NCI-H2171 treated with DMSO at 0.1 percent for 48 hours (cell line): ENCODE measurements at regions not wholly inside any gene's neighbourhood (a gene's known extent, or its start where the extent isn't known, plus 50 kb on each side); places are given as distances from the start of the nearest gene placed in this dataset.

Experiments
- DNase-seq: peaks from one replicate; lab custom pipeline; 2025; lab: John Stamatoyannopoulos, UW

DNA sequence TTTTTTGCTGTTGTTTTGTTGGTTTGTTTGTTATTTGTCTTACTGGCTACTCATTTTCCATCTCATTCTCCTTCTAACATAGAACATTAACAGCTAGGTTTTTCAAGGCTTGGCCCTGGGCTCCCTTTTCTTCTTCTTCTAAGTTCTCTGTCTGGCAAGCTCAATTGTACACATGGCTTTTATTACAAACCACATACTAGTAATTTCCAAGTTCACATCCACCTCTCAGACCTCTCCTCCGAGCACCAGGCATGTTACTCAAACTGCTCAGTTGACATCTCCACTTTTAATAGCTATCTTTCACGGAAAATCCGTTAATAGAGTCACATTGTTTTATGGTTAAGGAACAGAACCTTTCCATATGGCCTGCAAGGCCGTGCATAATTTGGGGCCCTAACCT lies 736.9 kb upstream of the ADAMTS5 start:
- no peak for DNase-seq

GRCh38 chr21:27700974-27701614 lies 734.2 kb upstream of the ADAMTS5 start:
- DNase-seq: peak; percentile 64

DNA sequence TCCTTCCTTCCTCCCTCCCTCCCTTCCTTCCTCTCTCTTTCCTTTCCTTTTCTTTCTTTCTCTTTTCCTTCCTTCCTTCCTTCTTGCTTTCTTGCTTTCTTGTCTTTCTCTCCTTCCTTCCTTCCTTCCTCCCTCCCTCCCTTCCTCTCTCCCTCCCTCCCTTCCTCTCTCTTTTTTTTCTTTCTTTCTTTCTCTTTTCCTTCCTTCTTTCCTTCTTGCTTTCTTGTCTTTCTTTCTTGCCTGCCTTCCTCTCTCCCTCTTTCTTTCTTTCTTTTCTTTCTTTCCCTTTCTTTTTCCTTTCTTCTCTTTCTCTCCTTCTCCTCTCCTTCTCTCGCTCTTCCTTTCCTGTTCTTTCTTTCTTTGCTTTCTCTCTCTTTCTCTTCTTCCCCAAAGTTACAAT lies 728.4 kb upstream of the ADAMTS5 start:
- DNase-seq: no peak

DNA sequence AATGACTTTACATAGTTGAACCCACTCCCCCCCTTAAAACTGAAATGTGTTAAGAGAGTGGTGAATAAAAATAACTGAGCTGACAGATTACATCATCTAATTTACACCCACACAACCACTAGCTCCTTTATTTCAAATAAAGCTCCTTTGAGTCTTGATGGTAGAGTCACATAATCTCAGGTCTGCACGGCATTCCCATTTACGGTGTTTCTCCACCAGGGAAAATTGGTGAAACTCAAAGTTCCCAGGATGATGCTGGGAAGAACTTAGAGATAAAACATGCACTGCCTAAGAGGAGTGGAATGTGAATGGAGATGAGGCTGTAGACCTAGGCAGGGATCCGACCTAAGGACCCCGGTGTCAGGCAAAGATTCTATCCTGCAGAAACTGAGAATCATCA lies 727.8 kb upstream of the ADAMTS5 start:
- no peak for DNase-seq

DNA sequence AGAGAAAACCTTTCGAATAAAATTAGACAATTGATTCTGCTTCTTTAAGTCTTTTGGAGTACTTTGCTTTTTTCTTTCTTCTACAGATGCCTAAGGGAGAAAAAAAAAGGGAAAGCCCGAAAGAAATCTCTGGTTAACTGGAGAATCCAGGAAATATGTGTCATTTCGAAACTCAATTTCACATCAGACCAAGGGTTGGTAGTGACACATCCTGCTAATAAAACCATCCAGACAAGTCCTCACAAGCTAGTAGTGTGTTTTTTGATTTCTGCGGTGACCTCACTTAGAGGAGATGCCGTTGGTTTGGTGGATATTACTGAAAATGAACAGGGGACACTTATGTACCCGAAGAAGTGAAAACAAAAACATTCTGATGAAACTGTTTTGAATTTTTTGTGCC lies 726.5 kb upstream of the ADAMTS5 start:
- no peak for DNase-seq

DNA sequence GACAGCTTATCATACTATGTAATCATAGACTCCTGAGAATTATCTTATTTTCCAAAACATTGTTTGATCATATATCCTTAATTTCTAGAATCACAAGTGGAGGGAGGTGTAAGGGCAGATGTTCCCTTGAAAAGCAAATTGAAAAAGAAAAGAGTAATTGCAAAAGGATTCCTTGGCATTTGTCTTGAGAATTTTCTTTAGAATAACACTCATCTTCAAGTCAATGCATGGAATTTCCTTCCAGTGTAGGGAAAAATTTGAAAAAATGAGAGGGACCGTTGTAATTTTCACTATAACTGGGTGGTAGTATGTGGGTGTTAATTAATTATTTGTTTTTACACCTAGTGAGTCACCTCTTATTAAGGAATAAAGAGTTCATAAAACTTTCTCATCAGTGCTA lies 724.6 kb upstream of the ADAMTS5 start:
- no peak for DNase-seq

GRCh38 chr21:27691006-27691405 lies 724.1 kb upstream of the ADAMTS5 start:
- no peak for DNase-seq

DNA sequence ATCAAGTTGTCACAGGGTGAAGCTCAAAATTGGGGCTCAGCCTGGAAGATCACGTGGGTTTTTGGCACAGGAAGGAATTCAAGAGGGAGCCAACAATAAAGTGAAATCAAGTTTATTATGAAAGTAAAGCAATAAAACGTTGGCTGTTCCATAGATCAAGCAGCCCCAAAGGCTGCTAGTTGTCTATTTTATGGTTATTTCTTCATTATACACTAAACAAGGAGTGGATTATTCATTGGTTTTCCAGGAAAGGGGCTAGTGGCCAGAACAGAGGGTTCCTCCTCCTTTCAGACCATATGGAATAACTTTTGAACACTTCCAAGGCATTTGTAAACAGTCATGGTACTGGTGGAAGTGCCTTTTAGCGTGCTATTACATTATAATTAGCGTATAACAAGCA lies 723.5 kb upstream of the ADAMTS5 start:
- DNase-seq: no peak

DNA sequence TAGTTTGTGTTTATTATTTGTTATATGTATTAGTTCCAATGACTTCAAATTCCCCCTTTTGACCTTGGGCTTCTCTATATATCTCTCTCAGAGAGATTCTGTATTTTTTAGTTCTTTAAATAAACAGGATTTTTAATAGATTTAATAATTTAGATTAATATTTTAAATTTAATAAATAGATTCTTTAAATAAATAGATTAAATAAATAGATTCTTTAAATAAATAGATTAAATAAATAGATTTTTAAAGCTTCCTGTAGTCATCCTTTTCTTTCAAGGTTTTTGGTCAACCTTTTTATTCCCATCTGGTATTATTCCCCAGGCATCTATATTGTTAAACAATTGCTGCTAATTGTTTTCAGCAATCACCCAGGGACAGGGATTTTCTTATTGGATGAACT lies 721.9 kb upstream of the ADAMTS5 start:
- no peak for DNase-seq

GRCh38 chr21:27683292-27683691 lies 716.4 kb upstream of the ADAMTS5 start:
- no peak for DNase-seq

- DNase-seq: no peak
Measured at GRCh38 chr21:27681841-27682240, 715.0 kb upstream of the ADAMTS5 start.

- DNase-seq: no peak
Measured at GRCh38 chr21:27681038-27681437, 714.1 kb upstream of the ADAMTS5 start.

DNA sequence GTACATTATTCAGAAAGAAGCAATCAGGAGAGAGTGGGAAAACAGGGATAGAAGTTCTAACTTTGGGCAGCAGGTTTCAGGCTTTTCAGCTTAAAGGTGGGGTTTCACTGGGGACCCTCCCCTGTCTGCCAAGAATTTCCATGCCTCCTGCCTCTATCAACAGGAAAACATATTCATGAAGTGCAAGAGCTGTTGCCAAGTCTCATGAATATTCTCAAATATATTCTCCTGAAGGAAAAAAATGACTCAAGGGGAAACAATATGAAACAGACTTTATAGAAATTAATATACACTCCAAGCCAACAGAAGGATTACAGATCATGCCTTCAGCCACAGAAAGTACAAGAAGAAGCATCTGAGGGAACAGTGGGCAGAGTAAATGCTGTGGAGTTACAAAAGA lies 713.3 kb upstream of the ADAMTS5 start:
- no peak for DNase-seq

DNA sequence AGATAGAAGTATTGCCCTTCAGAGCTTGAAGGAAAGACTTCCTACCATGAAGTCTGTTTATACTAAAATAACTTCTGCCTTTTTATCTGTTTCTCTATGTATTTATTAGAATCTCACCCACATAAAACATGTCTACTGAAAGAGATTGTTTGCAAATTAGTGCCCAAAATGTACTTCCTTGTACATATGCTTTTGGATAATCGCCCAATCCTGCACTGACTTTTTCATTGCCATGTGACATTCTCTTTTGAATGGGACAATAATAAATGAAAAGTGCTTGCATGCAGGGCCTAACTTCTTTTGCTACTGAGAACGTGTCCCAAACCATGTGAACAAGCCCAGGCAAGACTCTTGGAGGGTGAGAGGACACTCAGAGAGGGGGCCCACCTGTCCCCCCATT lies 711.6 kb upstream of the ADAMTS5 start:
- DNase-seq: no peak

- no peak for DNase-seq
Measured at GRCh38 chr21:27677546-27677945, 710.7 kb upstream of the ADAMTS5 start.

DNA sequence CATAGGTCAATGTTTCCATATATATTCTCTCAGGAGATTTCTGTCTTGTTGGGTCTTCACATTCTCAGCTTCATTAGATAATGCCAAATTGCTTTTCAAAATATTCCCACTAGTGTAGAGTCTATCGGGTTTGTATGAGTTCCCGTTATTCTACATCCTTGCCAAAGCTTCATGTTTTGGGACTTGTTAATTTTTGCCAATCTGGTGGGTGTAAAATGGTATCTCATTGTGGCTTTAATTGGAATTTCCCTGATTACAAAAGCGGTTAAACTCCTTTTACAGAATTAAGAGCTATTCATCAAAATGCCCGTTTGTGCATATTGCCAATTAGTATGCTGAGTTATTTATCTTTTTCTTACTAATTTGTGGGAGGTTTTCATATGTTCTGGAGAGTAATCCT lies 708.4 kb upstream of the ADAMTS5 start:
- DNase-seq: no peak

GRCh38 chr21:27674041-27674615 lies 707.2 kb upstream of the ADAMTS5 start:
- no peak for DNase-seq

DNA sequence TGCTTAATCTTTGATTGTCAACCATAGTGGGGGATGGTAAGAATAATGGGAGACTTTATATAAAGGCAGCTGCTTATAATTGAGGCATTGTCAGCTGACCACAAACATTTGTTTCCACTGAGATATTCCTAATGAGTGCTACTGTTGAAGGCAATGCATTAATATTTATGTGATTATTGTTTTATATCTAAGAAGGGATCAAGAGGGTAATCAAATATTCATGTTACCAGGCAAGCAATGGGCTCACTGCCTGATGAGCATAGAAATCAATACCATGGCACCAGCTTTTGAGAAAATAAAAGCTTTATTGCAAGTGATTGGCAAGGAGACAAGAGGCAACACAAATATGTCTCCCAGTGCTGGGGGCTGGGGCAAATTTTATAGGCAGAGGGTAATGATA lies 706.7 kb upstream of the ADAMTS5 start:
- no peak for DNase-seq

DNA sequence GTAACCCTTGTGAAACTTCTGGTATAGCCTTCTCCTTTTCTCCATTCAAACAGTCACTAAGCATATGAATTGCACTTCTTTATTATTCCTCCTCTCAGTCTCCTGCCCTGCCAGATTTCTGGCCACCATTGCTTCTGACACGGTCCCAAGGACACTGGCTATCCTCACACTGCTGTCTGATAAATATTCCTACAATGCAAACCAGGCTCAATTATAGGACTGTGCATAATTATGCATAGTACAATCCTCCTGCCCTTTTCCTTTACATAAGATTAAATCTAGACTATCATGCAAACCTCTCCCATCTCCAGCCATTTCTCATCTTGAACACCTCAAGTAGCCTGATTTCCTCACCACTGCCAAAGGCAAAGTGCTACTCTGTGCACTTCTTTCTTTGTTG lies 704.3 kb upstream of the ADAMTS5 start:
- no peak for DNase-seq

DNA sequence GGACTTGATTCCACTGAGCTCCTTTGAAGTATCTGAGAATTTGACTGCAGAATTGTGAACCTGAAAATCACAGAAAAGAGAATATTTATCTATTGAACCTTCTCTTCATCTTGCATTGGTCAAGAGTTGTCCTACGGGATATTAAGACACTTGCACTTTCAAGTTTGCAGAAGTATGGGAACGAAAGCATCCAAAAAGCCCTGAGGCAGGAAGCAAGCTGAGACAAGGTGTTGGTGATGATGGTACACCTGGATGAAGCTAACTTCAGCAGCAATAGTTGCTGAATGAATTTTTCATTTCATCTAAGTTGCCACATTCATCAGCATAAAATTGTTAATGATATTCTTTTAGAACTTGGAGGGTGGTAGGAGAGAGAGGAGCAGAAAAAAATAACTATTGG lies 686.6 kb upstream of the ADAMTS5 start:
- DNase-seq: no peak

DNA sequence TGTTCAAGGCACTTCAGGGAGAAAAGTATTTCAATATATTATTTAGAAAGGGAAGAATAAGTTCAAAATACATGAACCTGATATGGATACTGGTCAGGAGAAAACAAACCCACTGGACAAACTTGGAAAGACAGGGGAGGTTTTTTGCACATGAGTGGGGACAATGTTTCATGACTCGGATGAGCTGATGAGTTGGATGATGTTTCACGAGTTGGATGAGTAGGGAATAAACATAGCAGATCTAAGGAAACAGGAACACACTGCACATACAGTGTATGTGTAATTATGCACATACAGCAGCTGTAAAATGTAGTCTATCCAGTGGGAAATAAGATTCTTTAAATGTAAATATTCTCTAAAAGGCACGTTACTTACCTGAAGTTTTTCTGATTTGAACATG lies 682.9 kb upstream of the ADAMTS5 start:
- DNase-seq: no peak

- no peak for DNase-seq
Measured at GRCh38 chr21:27649323-27649722, 682.4 kb upstream of the ADAMTS5 start.

DNA sequence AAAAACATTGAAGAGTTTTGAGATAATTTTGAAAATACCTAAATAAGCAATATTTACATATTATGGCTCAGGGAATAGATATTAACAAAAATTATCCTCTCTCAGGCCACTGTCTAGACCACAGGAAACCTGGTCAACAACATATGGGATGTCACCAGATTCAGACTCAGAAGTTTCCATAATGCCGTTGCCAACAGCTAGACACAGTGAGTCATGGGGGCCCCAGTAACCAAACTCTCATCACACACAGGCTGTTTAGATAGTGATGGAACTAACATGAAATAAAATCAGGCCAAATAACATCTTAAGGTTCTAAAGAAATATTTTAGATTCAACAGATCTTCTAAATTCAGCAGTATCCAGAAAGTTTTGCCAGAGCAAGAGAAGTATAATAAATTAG lies 681.7 kb upstream of the ADAMTS5 start:
- DNase-seq: no peak

- DNase-seq: no peak
Measured at GRCh38 chr21:27647921-27648320, 681.0 kb upstream of the ADAMTS5 start.
